HFFc6 (cell line): ENCODE measurements at regions not wholly inside any gene's neighbourhood (a gene's known extent, or its start where the extent isn't known, plus 50 kb on each side); places are given as distances from the start of the nearest gene placed in this dataset.
"Not testable (repeated sequence)": the region's sequence is repeated elsewhere in the genome, so short reads cannot be mapped to it uniquely, and the experiment has no call there.

Experiments
- DNase-seq: peaks from one replicate; pipeline ENCODE4 v3.0.0-alpha.2; 2018
- H3K27ac Mint-ChIP-seq: 2 replicates; pipeline ENCODE4 v1.8.0; 2020; ENCODE audit warnings: mild to moderate bottlenecking, mixed read lengths
- H3K27me3 Mint-ChIP-seq: 2 replicates; pipeline ENCODE4 v1.8.0; 2021; ENCODE audit warnings: mild to moderate bottlenecking, moderate library complexity, mixed read lengths; ENCODE audit not compliant: insufficient read depth
- H3K36me3 Mint-ChIP-seq: 2 replicates; pipeline ENCODE4 v1.8.0; 2021; ENCODE audit warnings: low read depth, mixed read lengths
- H3K4me1 Mint-ChIP-seq: 2 replicates; pipeline ENCODE4 v1.8.0; 2020; ENCODE audit warnings: low read depth, mixed read lengths
- H3K4me3 Mint-ChIP-seq: 2 replicates; pipeline ENCODE4 v1.8.0; 2020; ENCODE audit warnings: mild to moderate bottlenecking, moderate library complexity, mixed read lengths
- H3K9me3 Mint-ChIP-seq: 2 replicates; pipeline ENCODE4 v1.8.0; 2020; ENCODE audit warnings: mild to moderate bottlenecking, mixed read lengths
- TF ChIP-seq, protein P1 (sequence below): fragments of 200-600 bp; sonication (generic); IDR thresholded peaks from 2 replicates; pipeline ENCODE4 v1.5.0; 2021; ENCODE audit warnings: antibody characterized with exemption, mild to moderate bottlenecking

DNA sequence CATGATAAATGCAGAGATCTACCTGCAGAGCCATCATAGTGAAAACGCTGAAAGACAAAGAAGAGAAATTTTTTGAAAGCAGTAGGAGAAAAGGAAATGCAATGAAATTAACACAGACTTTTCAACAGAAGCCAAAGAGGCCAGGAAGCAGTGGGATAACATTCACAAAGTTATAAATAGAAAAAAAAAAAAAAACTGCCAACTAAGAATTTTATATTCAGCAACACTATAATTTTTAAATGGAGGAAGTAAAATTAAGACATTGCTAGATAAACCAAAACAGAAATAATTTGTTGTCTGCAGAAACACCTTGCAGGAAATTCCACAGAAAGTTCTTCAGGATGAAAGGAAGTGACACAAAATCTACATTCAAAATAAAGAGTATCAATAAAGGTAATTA is 591.5 kb upstream of the ID4 start:
- H3K4me3 Mint-ChIP-seq, result no peak overlapping the region
- no peaks in the 10 kb centered on the region; the same call in 1 of the 2 replicates for H3K36me3 Mint-ChIP-seq
- peaks cover 78% of the 10 kb centered on the region for H3K9me3 Mint-ChIP-seq
- H3K27ac Mint-ChIP-seq, result no peak overlapping the region
- H3K27me3 Mint-ChIP-seq, result no peaks in the 10 kb centered on the region
- no peak for DNase-seq
- TF ChIP-seq, protein P1, sequence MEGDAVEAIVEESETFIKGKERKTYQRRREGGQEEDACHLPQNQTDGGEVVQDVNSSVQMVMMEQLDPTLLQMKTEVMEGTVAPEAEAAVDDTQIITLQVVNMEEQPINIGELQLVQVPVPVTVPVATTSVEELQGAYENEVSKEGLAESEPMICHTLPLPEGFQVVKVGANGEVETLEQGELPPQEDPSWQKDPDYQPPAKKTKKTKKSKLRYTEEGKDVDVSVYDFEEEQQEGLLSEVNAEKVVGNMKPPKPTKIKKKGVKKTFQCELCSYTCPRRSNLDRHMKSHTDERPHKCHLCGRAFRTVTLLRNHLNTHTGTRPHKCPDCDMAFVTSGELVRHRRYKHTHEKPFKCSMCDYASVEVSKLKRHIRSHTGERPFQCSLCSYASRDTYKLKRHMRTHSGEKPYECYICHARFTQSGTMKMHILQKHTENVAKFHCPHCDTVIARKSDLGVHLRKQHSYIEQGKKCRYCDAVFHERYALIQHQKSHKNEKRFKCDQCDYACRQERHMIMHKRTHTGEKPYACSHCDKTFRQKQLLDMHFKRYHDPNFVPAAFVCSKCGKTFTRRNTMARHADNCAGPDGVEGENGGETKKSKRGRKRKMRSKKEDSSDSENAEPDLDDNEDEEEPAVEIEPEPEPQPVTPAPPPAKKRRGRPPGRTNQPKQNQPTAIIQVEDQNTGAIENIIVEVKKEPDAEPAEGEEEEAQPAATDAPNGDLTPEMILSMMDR, result no peak
- no peaks in the 10 kb centered on the region for H3K4me1 Mint-ChIP-seq

DNA sequence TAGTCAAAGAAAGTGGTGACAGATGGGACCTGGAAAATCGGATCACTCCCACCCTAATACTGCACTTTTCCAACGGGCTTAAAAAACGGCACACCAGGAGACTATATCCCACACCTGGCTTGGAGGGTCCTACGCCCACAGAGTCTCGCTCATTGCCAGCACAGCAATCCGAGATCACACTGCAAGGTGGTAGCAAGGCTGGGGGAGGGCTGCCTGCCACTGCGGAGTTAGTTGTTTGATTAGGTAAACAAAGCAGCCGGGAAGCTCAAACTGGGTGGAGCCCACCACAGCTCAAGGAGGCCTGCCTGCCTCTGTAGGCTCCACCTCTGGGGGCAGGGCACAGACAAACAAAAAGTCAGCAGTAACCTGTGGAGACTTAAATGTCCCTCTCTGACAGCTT is 590.0 kb upstream of the ID4 start:
- not testable (repeated sequence) for DNase-seq, H3K27ac Mint-ChIP-seq, H3K27me3 Mint-ChIP-seq, H3K36me3 Mint-ChIP-seq, H3K4me1 Mint-ChIP-seq, H3K4me3 Mint-ChIP-seq
- peaks cover 72% of the 10 kb centered on the region for H3K9me3 Mint-ChIP-seq

DNA sequence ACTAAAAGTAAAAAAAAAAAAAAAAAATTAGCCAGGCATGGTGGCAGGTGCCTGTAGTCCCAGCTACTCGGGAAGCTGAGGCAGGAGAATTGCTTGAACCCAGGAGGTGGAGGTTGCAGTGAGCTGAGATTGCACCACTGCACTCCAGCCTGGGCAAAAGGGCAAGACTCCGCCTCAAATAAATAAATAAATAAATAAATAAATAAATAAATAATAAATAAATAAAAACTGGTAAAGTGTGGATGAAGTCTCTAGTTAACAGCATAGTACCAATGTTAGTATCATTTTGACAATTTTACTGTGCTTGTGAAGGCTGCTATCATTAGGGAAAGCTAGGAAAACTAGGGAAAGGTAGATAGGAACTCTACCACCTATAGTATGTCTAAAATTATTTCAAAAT is 581.0 kb upstream of the ID4 start:
- H3K27me3 Mint-ChIP-seq, H3K27ac Mint-ChIP-seq, H3K4me3 Mint-ChIP-seq, H3K36me3 Mint-ChIP-seq, H3K4me1 Mint-ChIP-seq, DNase-seq: not testable (repeated sequence)
- H3K9me3 Mint-ChIP-seq, result peaks cover 36% of the 10 kb centered on the region

DNA sequence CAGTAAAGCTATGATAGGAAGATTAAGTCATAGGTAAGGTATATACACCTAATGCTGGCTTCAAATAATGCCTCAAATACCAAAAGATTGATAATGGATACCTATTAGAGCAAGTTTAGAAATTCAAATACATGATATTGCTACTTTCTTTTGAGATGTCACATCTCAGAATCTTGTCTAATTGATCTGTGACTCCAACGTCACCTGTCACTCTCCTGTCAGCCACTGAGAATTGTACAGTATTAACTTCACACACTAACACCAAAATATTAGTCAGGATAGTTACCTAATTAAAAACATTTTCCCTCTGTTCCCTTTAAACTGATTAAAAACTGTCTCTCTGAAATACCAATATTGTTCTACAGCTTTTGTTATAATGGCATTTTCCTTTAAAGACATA is 575.5 kb upstream of the ID4 start:
- TF ChIP-seq, protein P1, result no peak
- Mint-ChIP-seq H3K36me3 (no peaks in the 10 kb centered on the region), H3K27ac (no peak overlapping the region), H3K9me3 (peaks cover 35% of the 10 kb centered on the region), H3K27me3 (no peaks in the 10 kb centered on the region), H3K4me1 (no peaks in the 10 kb centered on the region), H3K4me3 (no peak overlapping the region)
- no peak for DNase-seq

DNA sequence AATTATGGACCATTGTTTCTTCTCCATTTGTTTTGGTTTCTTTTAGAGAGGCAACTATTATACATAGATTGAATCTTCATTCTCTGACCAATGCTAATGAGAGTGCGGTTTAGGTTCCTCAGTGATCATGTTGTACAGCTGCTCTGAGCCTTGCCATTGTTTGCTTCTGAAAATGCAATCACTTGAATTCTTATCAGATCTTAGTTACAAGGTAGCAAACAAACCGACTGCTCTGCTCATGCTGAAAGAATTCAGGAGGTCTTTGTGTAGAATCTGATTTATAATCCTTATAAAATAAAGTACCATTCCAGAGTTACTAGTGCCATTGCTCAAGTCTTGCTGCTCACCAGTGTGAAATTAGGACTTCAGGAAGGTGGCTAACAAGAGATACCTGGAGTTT is 569.1 kb upstream of the ID4 start:
- no peak overlapping the region for H3K4me3 Mint-ChIP-seq
- H3K9me3 Mint-ChIP-seq, result peaks cover 54% of the 10 kb centered on the region
- no peaks in the 10 kb centered on the region for H3K4me1 Mint-ChIP-seq
- no peak overlapping the region for H3K27ac Mint-ChIP-seq
- DNase-seq, result no peak
- TF ChIP-seq, protein P1, result no peak
- no peaks in the 10 kb centered on the region for H3K27me3 Mint-ChIP-seq
- no peaks in the 10 kb centered on the region for H3K36me3 Mint-ChIP-seq

DNA sequence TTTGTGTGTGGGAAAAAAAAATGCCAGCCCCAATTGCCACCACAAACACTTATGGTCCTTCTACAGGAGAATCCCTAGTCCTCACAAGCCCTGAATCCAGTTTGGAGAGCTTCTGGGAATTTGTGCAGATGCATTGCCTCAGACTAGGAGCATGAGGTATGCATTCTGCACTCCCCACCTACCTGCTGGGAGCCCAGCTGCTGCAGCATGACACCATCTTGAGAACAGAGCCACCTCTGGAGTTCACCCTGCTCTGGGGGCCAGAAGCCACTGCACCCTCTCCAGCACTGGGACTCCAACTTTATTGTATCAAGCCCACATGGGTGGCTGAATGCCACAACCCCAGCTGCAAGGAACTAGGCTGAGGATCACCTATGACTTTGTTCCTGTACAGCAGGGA is 568.5 kb upstream of the ID4 start:
- H3K27me3 Mint-ChIP-seq, result no peaks in the 10 kb centered on the region
- no peak for DNase-seq
- no peak overlapping the region for H3K27ac Mint-ChIP-seq

More for the DNA sequence above, 568.5 kb upstream of the ID4 start:
- H3K9me3 Mint-ChIP-seq, result peaks cover 58% of the 10 kb centered on the region
- no peak overlapping the region for H3K4me3 Mint-ChIP-seq
- no peaks in the 10 kb centered on the region for H3K36me3 Mint-ChIP-seq
- TF ChIP-seq, protein P1, result no peak
- H3K4me1 Mint-ChIP-seq, result no peaks in the 10 kb centered on the region
